GM12874 (cell line): ENCODE measurements at regions not wholly inside any gene's neighbourhood (a gene's known extent, or its start where the extent isn't known, plus 50 kb on each side); places are given as distances from the start of the nearest gene placed in this dataset.

Experiments used
- CTCF ChIP-seq: IDR thresholded peaks from 2 replicates; pipeline ENCODE4 v1.5.1; 2011; ENCODE audit warnings: low read depth, mild to moderate bottlenecking, control low read depth, low read length, moderate library complexity; ENCODE audit not compliant: insufficient read depth

- TF ChIP-seq CTCF, result no peak
These were observed 184.9 kb downstream of the HS3ST3A1 start for GRCh38 chr17:13416748-13417363.

- no peak for TF ChIP-seq CTCF
These were observed 185.8 kb downstream of the HS3ST3A1 start for GRCh38 chr17:13415871-13416416.

DNA sequence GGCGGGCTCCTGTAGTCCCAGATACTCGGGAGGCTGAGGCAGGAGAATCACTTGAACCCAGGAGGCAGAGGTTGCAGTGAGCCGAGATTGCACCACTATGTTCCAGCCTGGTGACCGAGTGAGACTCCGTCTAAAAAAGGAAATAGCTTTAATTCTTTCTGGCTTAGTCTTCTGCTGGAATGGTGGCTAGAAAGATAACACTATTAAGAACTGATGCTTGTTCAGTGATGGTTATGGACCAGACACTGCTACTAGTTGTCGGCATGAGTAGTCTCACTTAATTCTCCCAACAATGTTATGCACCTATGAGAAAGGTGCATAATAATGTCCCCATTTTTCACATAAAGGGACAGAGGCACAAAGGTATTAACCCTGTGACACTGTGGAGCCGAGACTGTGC, 188.7 kb downstream of the HS3ST3A1 start:
- no peak for TF ChIP-seq CTCF

GRCh38 chr17:13410874-13411273, 190.9 kb downstream of the HS3ST3A1 start:
- no peak for TF ChIP-seq CTCF

- no peak for TF ChIP-seq CTCF
These were observed 191.5 kb downstream of the HS3ST3A1 start for GRCh38 chr17:13410214-13410613.

DNA sequence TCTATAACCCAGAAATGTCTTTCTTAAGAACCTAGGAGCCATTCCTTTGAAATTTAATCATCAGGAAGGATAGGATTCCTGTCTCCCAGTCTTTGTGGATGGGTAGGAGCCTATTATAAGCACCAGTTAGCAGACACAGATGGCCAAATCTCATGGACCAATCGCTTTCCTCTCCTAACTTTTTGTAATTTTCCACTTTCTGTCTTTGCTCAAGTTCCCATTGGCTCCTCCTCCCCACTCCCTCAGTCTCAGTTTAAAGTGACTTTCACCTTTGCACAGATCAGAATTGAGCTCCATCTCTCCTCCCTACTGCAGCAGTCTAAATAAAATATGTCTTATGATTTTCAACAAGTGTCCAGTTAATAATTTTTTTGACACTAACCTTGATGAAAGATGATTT, 192.3 kb downstream of the HS3ST3A1 start:
- no peak for TF ChIP-seq CTCF

GRCh38 chr17:13407381-13407780, 194.3 kb downstream of the HS3ST3A1 start:
- TF ChIP-seq CTCF, result no peak

GRCh38 chr17:13405807-13406206, 195.9 kb downstream of the HS3ST3A1 start:
- no peak for TF ChIP-seq CTCF
